ENCODE measurements at regions not wholly inside any gene's neighbourhood (a gene's known extent, or its start where the extent isn't known, plus 50 kb on each side); places are given as distances from the start of the nearest gene placed in this dataset.

GRCh38 chrY:19351616-19352015 is 392.9 kb downstream of the KDM5D start:
- TF ChIP-seq TCF7L2 (IDR thresholded peaks at IDR 0.05; ENCODE audit: borderline replicate concordance, extremely low read depth, insufficient read depth, insufficient read length), result no peak
- TF ChIP-seq EZH2 (IDR thresholded peaks at IDR 0.05), result no peak
- no peak for TF ChIP-seq JUND (IDR thresholded peaks at IDR 0.05)
- TF ChIP-seq, protein P1, sequence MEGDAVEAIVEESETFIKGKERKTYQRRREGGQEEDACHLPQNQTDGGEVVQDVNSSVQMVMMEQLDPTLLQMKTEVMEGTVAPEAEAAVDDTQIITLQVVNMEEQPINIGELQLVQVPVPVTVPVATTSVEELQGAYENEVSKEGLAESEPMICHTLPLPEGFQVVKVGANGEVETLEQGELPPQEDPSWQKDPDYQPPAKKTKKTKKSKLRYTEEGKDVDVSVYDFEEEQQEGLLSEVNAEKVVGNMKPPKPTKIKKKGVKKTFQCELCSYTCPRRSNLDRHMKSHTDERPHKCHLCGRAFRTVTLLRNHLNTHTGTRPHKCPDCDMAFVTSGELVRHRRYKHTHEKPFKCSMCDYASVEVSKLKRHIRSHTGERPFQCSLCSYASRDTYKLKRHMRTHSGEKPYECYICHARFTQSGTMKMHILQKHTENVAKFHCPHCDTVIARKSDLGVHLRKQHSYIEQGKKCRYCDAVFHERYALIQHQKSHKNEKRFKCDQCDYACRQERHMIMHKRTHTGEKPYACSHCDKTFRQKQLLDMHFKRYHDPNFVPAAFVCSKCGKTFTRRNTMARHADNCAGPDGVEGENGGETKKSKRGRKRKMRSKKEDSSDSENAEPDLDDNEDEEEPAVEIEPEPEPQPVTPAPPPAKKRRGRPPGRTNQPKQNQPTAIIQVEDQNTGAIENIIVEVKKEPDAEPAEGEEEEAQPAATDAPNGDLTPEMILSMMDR (IDR thresholded peaks at IDR 0.05 in 2 of 3, conservative IDR thresholded peaks at IDR 0.05 in 1 of 3; ENCODE audit: borderline replicate concordance in 1 of 3, insufficient read depth in 1 of 3, low read depth in 2 of 3, low read length in 2 of 3), result no peak
- no peak for TF ChIP-seq POLR2AphosphoS5 (IDR thresholded peaks at IDR 0.05; ENCODE audit: low read depth, low read length)
